IMR-90 (cell line): ENCODE measurements at regions not wholly inside any gene's neighbourhood (a gene's known extent, or its start where the extent isn't known, plus 50 kb on each side); places are given as distances from the start of the nearest gene placed in this dataset.

Experiments used
- MAFK ChIP-seq: IDR thresholded peaks from 2 replicates; pipeline ENCODE4 v1.6.1; 2012; ENCODE audit warnings: low read depth, low read length, improper control_type of control experiment
- POLR2A ChIP-seq: IDR thresholded peaks from 2 replicates; pipeline ENCODE4 v1.6.1; 2012; ENCODE audit warnings: mild to moderate bottlenecking, low read depth, low read length
- RAD21 ChIP-seq: IDR thresholded peaks from 2 replicates; pipeline ENCODE4 v1.6.1; 2012; ENCODE audit warnings: low read length, improper control_type of control experiment
- TF ChIP-seq, protein P1 (sequence below): conservative IDR thresholded peaks from 2 replicates; pipeline ENCODE4 v1.5.1; 2012; ENCODE audit warnings: mild to moderate bottlenecking, low read depth, low read length, improper control_type of control experiment

DNA sequence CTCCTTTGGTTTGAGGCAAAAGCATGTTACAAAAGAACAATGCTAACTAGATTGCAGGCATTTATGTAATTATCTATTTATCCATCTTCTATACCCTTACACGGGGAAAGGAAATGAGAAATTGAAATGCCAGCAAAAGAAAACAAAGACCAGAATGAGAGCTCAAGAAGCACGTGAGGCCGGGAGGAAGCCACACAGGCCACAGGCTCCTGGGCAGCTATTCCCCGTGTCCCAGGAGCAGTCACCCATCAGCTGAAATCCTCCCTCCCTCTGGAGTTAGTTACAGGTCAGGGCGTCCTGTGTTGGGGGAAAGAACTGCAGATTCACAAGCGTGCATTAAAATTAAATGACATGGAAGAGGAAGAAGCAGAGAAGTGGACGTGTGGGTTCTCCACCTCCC is 64.7 kb upstream of the RPS6KA2 start:
- TF ChIP-seq, protein P1, sequence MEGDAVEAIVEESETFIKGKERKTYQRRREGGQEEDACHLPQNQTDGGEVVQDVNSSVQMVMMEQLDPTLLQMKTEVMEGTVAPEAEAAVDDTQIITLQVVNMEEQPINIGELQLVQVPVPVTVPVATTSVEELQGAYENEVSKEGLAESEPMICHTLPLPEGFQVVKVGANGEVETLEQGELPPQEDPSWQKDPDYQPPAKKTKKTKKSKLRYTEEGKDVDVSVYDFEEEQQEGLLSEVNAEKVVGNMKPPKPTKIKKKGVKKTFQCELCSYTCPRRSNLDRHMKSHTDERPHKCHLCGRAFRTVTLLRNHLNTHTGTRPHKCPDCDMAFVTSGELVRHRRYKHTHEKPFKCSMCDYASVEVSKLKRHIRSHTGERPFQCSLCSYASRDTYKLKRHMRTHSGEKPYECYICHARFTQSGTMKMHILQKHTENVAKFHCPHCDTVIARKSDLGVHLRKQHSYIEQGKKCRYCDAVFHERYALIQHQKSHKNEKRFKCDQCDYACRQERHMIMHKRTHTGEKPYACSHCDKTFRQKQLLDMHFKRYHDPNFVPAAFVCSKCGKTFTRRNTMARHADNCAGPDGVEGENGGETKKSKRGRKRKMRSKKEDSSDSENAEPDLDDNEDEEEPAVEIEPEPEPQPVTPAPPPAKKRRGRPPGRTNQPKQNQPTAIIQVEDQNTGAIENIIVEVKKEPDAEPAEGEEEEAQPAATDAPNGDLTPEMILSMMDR = no peak
- no peak for TF ChIP-seq POLR2A
- no peak for TF ChIP-seq MAFK
- TF ChIP-seq RAD21 = no peak
